Eye (tissue), 1 donor: ENCODE measurements at regions not wholly inside any gene's neighbourhood (a gene's known extent, or its start where the extent isn't known, plus 50 kb on each side); places are given as distances from the start of the nearest gene placed in this dataset.

Experiments
- DNase-seq: peaks from one replicate; pipeline ENCODE4 v3.0.0-alpha.2; 2015

DNA sequence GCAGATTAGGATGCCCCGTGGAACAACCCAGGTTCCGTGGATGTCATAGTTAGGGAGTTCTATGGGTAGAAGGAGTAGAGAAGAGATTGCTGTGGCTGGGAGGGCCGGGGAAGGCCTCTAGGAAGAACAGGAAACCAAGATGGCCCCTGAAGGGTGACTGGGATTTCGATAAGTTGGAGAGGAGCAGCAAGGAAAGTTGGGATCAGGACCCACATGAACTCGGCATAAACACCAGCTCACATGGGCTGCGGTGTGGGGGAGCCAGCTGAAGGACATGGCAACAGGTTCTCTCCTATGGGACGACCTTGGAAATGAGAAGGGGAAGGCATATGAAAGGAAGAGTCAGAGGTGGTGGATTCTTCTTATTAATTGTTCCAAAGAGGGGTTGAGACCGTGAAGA lies 333.7 kb upstream of the SHH start:
- DNase-seq = no peak

DNA sequence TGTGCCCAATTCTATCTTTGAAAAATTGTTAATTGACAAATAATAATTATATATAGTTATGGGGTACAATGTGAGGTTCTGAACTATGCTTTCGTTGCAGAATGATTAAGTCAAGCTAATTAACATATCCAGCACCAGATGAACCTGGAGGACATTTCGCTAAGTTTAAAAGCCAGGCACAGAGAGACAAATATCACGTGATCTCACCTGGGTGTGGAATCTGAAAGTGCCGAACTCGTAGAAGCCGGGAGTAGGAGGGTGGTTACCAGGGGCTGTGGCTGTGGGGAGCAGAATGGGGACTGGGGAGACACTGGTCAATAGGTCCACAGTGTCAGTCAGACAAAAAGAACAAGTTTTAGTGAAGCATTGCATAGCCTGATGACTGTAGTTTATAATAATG lies 332.9 kb upstream of the SHH start:
- no peak for DNase-seq

DNA sequence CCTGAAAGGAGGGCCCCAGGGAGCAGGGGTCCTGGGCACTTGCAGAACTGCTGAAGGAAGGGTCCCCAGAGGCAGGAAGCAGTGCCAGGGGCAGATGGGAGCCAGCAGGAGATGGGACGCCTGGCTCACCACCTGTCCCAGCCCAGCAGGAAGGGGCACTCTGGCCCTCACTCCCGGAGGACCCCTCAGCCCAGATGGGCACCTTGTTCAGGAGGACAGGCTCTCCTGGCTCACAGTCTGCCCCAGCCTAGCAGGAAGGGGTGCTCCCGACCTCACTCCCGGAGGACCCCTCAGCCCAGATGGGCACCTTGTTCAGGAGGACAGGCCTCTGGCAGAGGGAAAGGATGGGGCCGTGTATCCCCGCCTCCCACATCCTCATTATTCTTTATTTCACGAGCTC lies 331.4 kb upstream of the SHH start:
- no peak for DNase-seq

DNA sequence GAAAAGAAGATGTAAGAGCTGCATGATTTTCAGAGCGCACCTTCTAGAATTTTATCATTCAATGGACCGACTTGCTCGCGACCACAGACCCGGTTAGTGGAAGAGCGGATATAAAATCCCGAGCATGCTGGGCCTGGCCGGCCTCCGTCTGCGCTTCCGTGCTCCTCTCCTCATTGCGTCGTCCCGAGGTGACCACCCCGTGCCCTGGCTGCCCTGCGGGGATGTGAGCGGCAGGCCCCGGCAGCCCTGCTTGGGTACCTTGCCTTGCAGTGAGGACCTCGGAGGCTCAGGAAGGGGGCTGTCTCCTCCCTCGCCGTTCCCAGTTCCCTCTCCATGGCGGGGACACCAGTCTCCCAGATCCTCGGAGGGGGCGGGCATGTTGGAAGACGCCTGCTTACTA lies 330.9 kb upstream of the SHH start:
- DNase-seq = no peak

DNA sequence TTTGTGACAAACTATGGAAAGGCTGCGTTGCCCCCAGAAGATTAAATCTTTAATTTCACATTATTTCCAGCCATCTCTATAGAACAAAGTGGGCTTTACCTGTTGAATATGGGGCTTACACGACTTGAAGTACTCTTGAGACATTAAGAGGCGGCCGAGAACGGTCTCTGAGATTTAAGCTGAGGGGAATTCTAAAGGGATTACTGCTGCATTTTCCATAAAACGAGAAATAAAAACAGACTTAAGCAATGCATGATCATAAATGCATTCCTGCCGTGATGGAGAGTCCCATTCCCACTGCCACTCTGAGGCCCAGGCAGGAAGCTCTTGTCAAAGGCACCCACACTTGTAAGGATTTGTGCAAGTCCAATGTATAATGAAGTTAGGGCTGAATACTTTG lies 329.7 kb upstream of the SHH start:
- DNase-seq = no peak

DNA sequence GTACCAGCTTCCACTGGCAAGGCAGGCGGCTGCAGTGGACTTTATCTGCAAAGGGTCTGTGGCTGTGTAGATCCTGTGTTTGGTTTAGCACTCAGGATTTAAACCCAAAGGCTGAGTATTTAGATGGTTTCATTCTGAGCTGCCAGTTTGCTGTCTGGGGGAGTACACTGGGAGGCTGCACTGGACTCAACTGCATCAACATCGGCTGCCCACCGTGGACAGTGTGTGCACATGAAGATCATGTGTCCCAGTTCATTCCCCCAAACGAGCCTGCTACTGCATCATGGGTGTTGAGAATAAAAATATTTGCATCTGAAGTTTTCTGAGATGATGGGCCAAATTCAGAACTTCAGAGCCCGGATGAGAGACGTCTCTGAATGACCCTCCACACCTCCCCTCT lies 328.6 kb upstream of the SHH start:
- DNase-seq = no peak

DNA sequence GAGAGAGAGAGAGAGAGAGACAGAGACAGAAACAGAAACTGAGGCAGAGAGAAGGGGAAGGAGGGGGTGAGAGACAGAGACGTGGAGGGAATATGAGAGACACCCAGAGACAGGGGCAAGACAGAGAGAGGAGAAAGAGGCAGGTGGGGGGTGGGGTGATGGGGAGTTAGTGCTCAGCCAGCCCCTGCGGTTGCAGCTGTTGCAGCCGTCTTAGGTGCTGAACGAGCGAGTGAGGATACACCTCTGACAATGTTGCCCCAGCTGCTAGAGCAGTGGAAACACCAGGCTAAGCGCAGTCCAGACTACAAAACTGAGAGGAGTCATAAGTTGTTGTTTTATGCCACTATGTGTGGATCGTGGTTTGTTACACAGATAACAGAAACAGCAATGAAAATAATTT lies 328.2 kb upstream of the SHH start:
- DNase-seq = no peak

DNA sequence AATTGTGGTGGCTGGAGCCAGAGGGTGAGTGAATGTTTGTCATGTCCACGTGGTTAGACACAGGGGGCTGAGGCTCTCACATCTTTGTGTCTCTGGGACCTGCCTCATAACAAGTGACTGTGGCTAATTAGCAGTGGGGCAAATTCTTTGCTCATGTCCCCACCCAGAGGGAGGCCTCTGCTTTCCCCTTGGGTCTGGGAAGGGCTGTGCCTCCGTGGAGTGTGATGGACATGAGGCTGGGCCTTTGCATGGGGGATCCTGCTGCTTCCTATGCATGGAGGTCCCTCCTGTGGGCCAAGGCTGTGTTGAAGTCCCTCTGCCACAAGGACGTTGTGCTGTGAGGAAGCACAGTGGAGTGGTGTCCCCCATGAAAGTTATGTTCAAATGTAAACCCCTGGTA lies 327.4 kb upstream of the SHH start:
- DNase-seq = no peak

DNA sequence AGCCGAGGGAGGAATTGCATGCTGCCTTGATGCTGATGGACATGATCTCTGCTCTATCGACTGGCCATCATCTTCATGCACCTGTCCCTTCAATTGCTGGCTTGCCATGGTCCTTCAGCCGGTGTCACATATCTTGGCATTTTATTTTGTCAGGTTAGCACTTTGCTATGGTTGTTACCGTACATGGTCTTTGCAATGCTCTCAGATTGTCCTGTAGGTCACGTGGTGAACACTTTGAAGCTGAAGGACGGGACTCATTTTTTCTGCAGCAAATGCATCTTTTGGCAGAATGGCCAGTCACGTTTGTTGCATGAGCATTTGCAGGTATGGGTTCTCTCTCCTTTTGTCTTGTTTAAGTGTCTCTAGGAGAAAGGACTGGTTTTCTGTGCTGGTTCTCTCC lies 326.8 kb upstream of the SHH start:
- no peak for DNase-seq

DNA sequence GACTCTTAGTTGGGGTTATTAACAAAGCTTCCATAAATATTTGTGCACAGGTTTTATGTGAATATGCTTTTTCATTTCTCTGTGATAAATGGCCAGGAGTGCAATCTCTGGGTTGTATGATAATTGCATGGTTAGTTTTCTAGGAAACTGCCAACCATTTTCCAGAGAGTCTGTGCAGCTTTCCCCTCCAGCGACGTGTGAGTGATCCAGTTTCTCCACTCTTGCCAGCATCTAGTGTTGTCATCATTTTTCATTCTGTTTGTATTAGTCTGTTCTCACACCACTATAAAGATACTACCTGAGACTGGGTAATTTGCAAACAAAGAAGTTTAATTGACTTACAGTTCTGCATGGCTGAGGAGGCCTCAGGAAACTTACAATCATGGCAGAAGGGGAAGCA lies 319.6 kb upstream of the SHH start:
- DNase-seq = no peak

DNA sequence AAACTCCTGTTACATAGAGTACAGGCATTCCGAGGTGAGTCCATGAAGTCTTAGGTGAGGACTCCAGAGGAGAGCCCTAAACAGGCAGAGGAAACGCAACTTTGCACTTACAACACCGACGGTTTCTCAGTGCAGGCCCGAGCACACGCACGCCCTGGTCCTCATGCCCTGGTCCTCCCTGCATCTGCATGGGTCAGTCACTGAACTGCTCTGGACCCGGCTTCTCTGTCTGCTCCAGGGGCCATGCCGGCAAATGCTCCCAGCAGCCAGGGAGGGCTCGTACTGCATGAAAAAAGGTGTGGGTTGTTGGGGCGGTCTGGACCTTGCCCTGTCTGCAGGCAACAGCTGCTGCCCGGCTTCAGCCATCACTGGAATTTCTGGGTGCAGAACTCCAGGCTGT lies 317.3 kb upstream of the SHH start:
- no peak for DNase-seq

DNA sequence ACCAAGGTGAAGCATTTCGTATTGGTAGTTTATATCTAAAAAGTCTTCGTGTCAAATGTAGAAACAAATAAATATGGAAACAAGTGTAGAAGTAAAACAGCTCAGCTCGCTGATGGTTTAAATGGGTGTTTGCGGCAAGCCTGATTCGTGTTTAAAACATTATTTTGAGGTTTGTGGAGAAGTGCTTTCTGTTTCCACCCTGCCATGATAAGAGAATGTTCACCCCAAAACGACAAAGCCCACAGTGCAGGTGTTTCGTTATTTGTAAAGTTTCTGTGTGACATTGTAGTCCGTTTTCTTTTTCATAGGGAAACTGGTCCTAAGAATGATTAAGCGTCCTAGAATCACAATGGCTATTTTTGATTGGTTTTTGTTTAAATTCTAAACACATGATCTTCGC lies 316.2 kb upstream of the SHH start:
- no peak for DNase-seq

DNA sequence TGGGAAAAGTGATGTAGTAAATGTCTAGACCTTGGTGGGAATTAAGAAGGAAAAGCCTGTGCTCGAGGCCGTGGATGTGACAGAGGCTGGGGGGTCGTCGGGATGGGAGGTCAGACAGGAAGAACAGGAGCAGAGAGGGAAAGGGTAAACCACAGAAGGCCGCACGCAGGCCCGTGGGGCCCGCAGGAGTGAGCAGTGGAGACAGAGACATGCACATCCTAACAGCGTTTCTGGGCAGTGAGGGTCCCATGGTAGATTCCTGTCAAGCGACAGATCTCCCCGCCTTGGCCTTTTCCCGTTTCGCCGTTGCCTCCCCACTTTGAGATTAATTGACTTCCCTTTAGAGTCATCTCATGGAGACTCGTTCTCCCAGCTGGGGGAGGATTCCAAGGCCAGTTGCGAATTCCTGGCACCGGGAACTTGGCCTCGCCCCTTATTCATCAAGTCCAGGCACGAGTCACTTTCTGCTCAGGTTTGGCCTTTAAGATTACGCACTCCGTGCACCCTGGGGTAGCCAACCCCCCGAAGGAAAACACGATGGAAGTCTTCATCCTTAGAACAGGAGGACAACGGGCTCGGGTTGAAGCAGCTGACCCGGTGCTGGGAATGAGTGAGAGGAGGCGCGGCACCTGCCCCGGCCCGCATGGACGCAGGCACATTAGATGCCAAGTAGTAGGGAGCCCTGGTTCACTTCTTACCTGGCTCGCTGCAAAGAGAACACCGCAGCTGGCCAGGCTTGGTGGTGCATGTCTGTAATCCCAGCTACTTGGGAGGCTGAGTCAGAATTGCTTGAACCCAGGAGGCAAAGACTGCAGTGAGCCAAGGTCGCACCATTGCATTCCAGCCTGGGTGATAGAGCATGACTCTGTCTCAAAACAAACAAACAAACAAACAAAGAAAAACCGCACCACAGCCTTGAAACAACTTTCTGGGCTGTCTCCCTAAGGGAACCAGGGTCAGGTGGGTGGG lies 315.2 kb upstream of the SHH start:
- no peak for DNase-seq

DNA sequence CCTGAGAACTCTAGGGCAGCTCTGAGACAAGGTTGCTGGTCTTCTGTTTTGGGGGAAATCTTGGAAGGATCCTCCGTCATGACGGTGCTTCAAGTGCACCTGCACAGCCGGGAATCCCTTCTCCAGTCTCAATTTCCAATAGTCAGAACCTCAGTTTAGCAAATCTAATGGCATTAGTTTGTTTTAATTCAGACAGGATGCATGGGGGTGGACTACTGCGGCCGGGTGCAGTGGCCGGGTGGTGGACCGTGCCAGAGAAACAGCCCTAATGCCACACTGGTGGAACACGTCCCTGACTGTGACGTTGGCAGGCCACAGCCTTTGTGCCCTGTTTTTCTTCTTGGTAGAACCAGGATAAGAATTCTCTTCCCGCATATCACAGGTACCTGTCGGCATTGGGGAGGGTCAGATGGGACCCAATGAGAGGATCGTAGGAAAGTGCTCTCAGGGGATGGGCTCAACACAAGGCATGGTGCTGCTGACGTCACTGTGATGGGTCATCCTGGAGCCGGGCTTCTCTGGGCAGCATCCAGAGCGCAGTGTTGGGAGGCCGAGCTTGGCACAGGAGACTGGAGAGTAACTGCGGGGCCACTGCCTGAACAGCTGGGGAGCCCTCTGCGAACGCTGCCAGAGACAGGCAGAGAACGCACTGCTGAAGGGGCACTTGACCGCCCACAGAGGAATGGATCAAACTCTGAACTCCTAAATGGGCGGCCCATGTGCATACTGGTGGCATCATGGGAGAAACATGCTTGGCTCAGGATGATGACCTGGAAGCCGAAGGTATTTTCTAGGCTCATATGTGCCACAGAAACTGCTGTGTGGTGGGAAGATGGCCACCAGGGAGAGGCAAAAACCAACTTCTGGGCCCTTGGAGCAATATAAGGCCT lies 313.8 kb upstream of the SHH start:
- DNase-seq = no peak

DNA sequence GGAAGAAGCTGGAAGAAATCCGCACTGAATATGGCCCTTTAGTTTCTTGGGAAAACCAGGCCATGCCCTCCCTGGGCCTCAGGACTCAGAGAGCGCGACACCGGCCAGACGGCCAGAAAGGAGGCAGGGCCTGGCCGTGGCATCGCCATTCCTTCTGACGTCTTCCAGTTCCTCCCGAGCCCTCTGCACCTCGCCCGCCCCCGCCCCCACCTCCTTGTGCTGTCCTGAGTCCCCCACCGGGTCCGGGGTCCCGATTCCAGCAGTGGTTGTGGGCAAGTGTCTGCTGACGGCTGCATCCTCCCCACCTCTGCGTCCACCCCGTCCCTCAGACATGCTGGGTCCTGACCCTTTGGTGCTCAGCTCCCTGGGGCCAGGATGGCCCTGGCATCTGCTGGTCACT lies 312.1 kb upstream of the SHH start:
- no peak for DNase-seq

DNA sequence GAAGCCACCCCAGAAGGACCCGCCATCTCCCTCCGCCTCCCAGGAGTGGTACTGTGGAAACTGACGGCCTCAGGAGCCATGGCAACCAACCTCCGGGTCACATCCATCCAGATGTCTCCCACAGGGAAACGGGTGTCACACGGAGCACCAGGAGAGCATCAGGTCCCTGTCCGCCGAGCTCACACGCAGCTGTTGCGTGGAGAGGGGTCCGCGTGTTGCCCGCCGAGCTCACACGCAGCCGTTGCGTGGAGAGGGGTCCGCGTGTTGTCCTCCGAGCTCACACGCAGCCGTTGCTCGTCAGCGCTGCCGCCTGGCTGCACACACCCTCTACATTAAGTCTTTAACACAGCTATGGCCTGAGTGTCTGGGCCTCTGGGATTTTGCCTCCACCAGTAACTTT lies 311.1 kb upstream of the SHH start:
- peak; percentile 24 for DNase-seq

DNA sequence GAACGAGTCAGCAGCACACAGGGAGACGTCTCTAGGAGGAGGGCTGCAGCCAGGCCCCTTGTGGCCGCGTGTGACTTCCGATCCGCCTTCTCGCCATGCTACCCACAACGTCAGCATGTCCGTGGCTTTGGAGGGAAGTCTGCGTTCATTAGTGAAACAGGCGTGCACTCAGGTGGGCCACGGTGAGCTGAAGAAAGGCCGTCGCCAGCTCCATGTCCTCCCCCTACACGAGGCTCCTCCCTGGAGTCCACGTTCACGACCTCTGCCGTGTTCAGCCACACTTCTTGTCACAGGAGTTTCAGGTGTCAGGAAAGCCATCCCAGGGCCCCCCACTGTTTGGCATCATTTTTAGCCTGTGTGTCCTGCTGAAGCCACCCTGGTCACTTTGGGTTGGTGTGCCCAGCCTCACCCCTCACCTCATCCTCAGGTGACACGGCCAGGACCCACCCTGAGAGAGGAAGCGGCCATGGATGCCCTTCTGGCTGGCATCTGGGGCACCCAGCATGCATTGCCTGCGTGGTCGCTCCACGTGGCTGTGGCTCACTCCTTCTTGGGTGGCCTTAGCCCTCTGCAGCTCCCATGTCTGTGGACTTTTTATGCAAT lies 310.6 kb upstream of the SHH start:
- DNase-seq = no peak

DNA sequence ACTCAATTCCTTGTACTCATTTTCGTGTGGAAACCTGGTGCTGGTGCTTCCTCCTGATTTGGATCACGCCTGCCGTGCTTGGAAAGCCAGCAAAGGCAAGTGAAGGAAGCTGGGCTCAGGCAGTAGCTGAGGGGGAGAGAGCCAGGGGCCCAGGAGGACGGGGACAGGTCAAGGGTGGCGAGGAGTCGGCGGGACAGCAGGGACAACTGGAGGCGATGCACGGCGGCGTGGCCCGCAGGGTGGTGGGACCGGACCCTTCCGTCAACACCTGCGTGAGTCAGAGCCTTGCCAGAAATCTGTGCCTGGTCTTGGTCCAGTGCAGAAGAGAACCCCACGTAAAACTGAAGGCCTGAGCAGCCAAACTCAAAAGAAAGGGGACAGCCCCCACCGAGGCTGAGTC lies 309.7 kb upstream of the SHH start:
- DNase-seq = no peak

DNA sequence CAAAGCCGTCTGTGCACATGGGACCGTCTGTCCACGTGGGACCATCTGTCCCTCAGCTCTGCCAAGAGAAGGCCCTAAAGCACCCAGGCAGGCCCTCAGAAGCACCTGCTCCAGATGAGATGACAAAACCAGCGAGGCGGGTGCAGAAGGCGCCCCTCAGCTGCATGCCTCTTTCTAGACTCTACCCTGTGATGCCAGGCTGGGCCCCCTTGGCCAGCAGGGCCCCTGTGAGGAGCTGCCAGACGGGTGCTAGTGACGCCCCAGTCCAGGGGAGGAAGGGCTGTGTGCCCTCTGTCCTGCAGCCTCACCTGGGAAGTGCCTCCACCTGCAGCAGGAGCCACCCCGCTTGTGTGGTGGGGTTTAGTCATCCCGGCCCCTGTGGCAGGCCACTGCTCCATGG lies 309.2 kb upstream of the SHH start:
- DNase-seq = no peak

DNA sequence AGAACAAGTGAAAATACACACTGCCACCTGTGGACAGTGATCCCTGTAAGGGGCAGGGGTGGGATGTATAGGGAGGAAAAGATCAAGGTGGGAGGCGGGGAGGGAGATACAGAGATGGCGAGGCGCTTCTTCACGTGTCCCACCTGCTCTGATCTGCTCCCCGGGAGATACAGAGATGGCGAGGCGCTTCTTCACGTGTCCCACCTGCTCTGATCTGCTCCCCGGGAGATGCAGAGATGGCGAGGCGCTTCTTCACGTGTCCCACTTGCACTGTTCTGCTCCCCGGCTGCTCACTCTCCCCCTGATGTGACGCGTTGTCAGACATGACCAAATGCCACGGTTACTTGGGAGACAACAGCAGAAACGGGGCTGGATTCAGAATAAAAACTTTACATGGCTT lies 308.3 kb upstream of the SHH start:
- DNase-seq = no peak

DNA sequence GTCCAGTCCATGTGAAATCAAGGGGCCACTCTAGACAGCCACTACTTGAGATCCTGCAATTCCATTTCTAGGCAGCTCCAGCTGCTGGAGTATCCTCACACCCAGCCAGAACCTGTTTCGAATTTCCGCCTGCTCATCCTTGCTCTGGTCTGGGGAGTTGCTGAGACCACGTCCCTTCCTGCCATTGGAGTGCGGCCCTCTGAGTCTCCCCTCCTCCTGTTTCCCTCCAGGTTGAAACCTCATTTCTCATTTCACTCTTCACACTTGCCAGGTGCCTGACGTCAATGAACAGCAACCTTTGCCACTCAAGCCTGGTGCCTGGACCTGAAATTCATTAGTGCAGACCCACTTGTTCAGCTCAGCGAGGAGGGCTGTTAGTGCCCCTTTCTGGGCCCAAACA lies 307.5 kb upstream of the SHH start:
- no peak for DNase-seq

DNA sequence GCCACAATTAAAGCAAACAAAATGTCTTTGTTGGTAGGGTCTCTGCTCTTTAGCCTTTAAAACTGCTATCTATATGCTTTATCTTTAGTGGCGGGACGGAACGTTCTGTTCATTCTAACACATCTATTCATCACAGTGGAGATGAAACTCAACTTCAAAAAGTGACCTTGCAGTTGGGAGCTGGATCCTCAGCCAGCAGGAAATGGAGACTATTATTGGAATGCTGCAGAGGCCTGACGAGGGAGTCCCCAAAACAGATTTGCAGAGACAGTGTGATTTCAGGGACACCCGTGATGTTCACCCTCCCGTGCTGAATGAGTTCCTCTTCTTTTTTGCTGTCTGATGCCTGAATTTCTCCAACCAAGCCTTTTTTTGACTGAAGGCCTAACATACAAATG lies 306.0 kb upstream of the SHH start:
- DNase-seq = no peak

DNA sequence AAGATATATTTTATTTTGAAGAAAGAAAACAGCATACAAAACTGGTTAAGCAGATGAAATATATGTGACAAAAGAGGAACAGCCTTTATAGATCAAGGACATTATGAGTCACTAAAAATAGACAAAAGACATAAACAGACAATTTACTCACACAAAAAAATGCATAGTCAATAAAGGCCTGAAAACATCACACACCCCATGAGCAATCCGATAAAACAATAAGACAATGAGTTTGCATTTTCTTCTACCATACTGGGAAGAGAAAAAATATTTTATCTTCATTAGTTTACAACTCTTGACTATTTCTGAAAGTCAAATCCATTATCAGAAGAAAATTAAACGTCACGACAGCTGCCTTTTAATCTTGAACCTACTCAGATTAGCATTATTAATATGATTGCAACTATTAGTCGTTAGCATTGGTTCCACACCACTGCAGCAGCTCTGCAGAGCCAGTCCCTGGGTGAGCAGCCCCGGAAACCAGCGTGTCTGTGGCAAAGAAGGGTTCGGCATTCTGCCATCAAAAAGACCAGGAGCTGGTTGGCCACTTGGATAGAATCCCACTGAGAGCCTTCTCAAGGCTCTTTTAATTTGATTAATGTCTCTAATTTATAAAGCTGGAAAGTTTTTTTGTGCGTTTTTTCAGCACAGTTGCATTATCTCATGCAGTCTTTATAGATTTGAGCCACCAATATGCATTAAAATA lies 305.4 kb upstream of the SHH start:
- no peak for DNase-seq
